DOHH2 (cell line): ENCODE measurements at regions not wholly inside any gene's neighbourhood (a gene's known extent, or its start where the extent isn't known, plus 50 kb on each side); places are given as distances from the start of the nearest gene placed in this dataset.

Experiments used
- EZH2phosphoT487 ChIP-seq: fragments of 200-600 bp; sonication (generic); IDR thresholded peaks from 2 replicates; pipeline ENCODE4 v1.6.1; 2017; ENCODE audit warnings: borderline replicate concordance, mild to moderate bottlenecking, antibody characterized with exemption, low read length, moderate library complexity, mixed read lengths
- TF ChIP-seq, protein P1 (sequence below): fragments of 200-600 bp; sonication (generic); IDR thresholded peaks from one replicate; pipeline ENCODE4 v1.5.1; 2014; ENCODE audit warnings: antibody characterized with exemption, mild to moderate bottlenecking, low read depth, low read length; ENCODE audit not compliant: poor library complexity, severe bottlenecking

DNA sequence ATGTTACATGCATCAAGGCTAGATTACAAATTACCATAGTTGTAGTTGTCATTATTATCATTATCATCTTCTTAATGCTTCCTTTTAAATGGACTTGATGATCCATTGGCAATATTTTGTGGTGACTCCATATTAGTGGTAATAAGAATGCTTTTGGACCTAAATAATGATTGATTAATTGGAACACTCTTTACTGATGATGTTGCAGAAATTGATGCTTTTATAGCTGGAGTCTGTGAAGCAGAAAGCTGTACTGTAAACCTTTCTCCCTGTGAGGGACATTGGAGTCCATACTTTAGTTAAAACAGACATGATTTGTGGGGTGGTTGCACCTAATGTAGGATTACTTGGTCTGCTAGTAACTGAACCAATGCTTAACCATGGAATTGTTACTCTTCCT lies 190.4 kb downstream of the ATXN7L3B start:
- TF ChIP-seq EZH2phosphoT487, result no peak
- TF ChIP-seq, protein P1, sequence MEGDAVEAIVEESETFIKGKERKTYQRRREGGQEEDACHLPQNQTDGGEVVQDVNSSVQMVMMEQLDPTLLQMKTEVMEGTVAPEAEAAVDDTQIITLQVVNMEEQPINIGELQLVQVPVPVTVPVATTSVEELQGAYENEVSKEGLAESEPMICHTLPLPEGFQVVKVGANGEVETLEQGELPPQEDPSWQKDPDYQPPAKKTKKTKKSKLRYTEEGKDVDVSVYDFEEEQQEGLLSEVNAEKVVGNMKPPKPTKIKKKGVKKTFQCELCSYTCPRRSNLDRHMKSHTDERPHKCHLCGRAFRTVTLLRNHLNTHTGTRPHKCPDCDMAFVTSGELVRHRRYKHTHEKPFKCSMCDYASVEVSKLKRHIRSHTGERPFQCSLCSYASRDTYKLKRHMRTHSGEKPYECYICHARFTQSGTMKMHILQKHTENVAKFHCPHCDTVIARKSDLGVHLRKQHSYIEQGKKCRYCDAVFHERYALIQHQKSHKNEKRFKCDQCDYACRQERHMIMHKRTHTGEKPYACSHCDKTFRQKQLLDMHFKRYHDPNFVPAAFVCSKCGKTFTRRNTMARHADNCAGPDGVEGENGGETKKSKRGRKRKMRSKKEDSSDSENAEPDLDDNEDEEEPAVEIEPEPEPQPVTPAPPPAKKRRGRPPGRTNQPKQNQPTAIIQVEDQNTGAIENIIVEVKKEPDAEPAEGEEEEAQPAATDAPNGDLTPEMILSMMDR, result no peak
